ENCODE measurements at regions not wholly inside any gene's neighbourhood (a gene's known extent, or its start where the extent isn't known, plus 50 kb on each side); places are given as distances from the start of the nearest gene placed in this dataset.

GRCh38 chr5:34563269-34563668, 92.9 kb upstream of the RAI14 start:
- ATAC-seq, result no peak
- Histone ChIP-seq H3K9me1 (ENCODE audit: control insufficient read depth, insufficient read depth, low read length) (no peaks in the 10 kb centered on the region), H3K4me2 (ENCODE audit: insufficient read depth, low read length) (no peak overlapping the region), H3K9me3 (replicated peaks; ENCODE audit: control insufficient read depth, insufficient read depth, low read depth, low read length) (no peaks in the 10 kb centered on the region), H4K20me1 (replicated peaks; ENCODE audit: control insufficient read depth, insufficient read depth, low read length) (no peaks in the 10 kb centered on the region), H3K79me2 (ENCODE audit: control insufficient read depth, insufficient read depth, low read length) (no peaks in the 10 kb centered on the region), H3K9ac (ENCODE audit: insufficient read depth in 1 of 2, low read depth in 2 of 2, low read length in 2 of 2) (no peak overlapping the region), H3K27me3 (ENCODE audit: control insufficient read depth in 2 of 2, insufficient read depth in 2 of 2, low read length in 2 of 2) (peaks cover 19 to 28% of the 10 kb centered on the region in 2 experiments), H2AFZ (ENCODE audit: low read depth, low read length) (no peak overlapping the region), H3K27ac (ENCODE audit: extremely low read depth, low read depth, low read length) (no peak overlapping the region), H3K36me3 (ENCODE audit: control insufficient read depth, insufficient read depth, low read length) (no peaks in the 10 kb centered on the region), H3K4me3 (no peak overlapping the region), H3K4me1 (replicated peaks in 1 of 2; ENCODE audit: control insufficient read depth in 2 of 2, insufficient read depth in 2 of 2, low read length in 2 of 2) (peaks cover 0 to 15% of the 10 kb centered on the region in 2 experiments; a peak in 3 of 5 replicates)
- CTCF ChIA-PET (ENCODE audit: low intra/inter-chr PET ratio), result no interaction called here
- POLR2A ChIA-PET, result interaction anchor here (0.5 to 1.3 kb wide), 4 partner anchors 10 to 51 kb away, joined by 3 to 6 read pairs (median 4); no protein-coding TSS in a partner anchor
- 27% methylated on average over 6 of the region's 6 CpGs for WGBS (ENCODE audit: insufficient coverage, low coverage, missing lambda C conversion rate)
- DNase-seq (ENCODE audit: extremely low read depth in 1 of 4, low spot score in 3 of 4), result no peak
- in situ Hi-C loops (cut with MboI), result no loop called here
- FAIRE-seq, result no peak
- intact Hi-C loops (cut with micrococcal nuclease), result no loop called here
- TF ChIP-seq ETV1 (tag; conservative IDR thresholded peaks at IDR 0.05; ENCODE audit: low read depth) (no peak), GMEB1 (CRISPR knock-in tag; IDR thresholded peaks at IDR 0.05) (no peak), MAFK (IDR thresholded peaks at IDR 0.05; ENCODE audit: low read length) (no peak), NR2F6 (CRISPR knock-in tag; IDR thresholded peaks at IDR 0.05) (no peak), SPI1 (IDR thresholded peaks at IDR 0.05; ENCODE audit: borderline replicate concordance, low read depth, low read length) (no peak), PYGO2 (tag; IDR thresholded peaks at IDR 0.05) (no peak), PHF8 (IDR thresholded peaks at IDR 0.05; ENCODE audit: borderline replicate concordance, low read length) (no peak), SREBF2 (CRISPR knock-in tag; IDR thresholded peaks at IDR 0.05) (no peak), ZBTB12 (CRISPR knock-in tag; IDR thresholded peaks at IDR 0.05) (no peak), USF2 (CRISPR knock-in tag; IDR thresholded peaks at IDR 0.05) (no peak), PHTF2 (CRISPR knock-in tag; IDR thresholded peaks at IDR 0.05) (no peak), FOS (IDR thresholded peaks at IDR 0.05; ENCODE audit: extremely low read depth, insufficient read length) (no peak), ZNF134 (CRISPR knock-in tag; conservative IDR thresholded peaks at IDR 0.05) (no peak), CHCHD3 (CRISPR knock-in tag; IDR thresholded peaks at IDR 0.05) (no peak), TBL1XR1 (IDR thresholded peaks at IDR 0.05; ENCODE audit: low read length in 2 of 2) (no peak), ZFP1 (CRISPR knock-in tag; IDR thresholded peaks at IDR 0.05) (no peak), CTBP1 (IDR thresholded peaks at IDR 0.05; ENCODE audit: borderline replicate concordance) (no peak), PREB (CRISPR knock-in tag; IDR thresholded peaks at IDR 0.05) (no peak)
- no TSS peak for BruUV-seq (replicated peaks)

Data from K562 (cell line).